Retina (tissue), 1 donor: ENCODE measurements at regions not wholly inside any gene's neighbourhood (a gene's known extent, or its start where the extent isn't known, plus 50 kb on each side); places are given as distances from the start of the nearest gene placed in this dataset.

Experiments used
- DNase-seq: peaks from one replicate; pipeline ENCODE4 v3.0.0-alpha.2; 2016

DNA sequence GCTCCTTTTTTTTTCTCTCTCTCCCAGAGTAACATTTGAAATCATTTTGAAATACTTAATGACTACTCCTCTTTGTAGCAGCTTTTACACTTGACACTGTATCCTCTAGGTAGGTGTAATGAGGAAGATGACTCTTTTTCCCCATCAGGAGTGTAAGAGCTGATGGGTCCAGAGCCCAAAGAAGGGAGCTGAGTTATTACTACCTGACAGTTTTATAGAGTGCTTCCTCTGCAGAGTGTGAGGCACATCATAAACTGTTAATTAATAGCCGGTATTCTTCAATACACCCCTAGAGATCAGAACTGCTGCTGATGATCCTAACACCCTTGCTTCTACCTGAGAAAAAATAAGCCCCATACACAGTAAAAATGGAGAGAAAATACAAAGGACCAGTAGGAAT, 279.8 kb upstream of the SEMA3A start:
- no peak for DNase-seq

- DNase-seq: no peak
Observed at GRCh38 chr7:84471576-84471975, 277.0 kb upstream of the SEMA3A start.

- no peak for DNase-seq
Observed at GRCh38 chr7:84469034-84469433, 274.4 kb upstream of the SEMA3A start.

DNA sequence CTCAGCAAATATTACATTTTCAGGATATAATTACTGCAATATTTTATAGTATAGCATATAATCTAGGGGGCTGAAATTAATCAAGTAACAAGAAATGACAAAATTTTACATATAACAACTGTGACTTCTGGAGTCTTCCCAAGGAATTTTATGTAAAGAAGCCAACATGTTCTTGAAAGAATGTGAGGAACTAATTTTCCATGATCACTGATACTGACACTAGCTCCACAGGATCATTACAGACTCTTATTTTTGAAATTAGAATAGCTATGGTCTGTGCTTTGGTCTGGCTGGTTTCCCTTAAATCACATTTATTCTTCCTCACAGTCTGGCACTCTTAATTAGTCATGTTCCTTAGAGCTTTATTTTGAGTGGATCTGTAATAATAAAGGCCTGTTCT, 267.7 kb upstream of the SEMA3A start:
- DNase-seq: no peak

DNA sequence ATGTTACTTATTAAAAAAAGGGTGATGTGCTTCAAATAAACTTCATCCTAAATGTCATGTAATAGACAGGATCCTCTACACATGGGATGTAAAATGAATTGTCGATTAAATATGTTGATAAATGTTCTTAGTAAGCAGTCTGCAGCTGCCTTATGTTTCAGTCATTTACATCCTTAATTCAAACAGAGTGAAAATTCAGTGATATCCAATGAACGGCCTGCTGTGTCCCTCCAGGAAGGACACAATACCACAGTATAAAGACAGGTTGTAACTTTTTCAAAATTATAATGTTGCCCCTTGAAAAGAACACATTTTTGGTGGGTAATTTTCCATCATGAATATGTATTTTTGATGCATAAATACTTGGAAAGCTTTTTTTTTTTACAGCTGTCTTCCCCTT, 266.5 kb upstream of the SEMA3A start:
- no peak for DNase-seq

DNA sequence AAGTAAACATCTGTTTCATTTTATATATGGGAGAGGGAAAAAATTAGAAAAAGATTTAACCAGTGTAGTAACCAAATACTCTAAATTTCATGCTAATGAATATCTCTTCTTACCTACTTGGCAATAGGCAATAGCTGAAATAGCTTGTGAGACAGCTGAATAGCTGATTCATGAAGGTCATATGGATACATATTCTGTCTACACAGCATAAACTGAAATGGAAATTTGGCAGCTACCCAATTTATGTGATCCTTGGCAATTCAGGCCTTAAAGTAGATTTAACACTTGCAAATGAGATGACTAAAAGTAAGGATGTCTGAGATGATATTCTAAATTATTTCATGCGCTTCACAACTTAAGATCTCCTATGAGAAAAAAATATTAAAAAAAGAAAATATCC, 261.2 kb upstream of the SEMA3A start:
- no peak for DNase-seq

GRCh38 chr7:84454174-84454959, 259.8 kb upstream of the SEMA3A start:
- DNase-seq: no peak

GRCh38 chr7:84452618-84453017, 258.0 kb upstream of the SEMA3A start:
- DNase-seq: no peak

DNA sequence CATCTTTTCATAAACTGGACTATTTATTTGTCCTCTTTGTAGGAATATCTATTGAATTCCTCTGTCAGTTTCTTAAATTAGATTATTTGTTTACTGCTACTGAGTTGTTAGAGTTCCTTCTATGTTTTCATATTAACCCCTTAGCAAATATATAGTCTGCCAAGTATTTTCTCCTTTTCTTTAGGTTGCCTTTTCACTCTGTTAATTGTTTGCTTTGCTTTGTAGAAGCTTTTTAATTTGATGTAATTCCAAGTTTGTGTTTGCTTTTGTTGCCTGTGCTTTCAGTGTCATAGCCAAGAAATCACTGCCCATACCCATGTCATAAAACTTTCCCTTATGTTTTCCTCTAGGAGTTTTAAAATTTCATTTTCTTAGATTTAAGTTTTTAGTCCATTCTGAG, 256.2 kb upstream of the SEMA3A start:
- DNase-seq: no peak

- no peak for DNase-seq
Observed at GRCh38 chr7:84447636-84448293, 253.2 kb upstream of the SEMA3A start.

DNA sequence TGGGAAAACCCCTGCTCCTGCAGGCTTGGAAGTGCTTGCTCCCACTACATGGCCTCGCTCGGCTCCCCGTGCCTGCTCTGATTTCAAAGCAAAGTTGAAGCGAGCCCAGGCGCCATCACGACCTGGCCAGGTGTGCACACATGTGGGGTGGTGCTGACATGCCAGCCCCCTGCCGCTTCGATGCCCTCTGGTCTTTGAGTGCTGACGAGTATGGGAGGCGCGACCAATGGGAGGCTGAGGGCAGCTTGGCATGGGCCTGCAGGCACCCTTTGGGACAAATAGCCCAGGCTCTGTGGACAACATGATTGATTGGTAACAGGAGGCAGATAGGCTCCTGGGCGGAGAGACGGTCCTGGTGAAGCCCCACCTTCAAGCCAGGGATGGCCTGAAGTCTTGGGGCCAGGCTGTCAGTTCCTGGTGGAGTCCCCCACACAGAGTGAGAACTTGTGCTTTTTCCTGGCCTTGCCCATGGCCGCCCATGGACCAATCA, 252.4 kb upstream of the SEMA3A start:
- DNase-seq: no peak

- no peak for DNase-seq
Observed at GRCh38 chr7:84425702-84426259, 231.2 kb upstream of the SEMA3A start.

- DNase-seq: no peak
Observed at GRCh38 chr7:84422790-84423189, 228.2 kb upstream of the SEMA3A start.

DNA sequence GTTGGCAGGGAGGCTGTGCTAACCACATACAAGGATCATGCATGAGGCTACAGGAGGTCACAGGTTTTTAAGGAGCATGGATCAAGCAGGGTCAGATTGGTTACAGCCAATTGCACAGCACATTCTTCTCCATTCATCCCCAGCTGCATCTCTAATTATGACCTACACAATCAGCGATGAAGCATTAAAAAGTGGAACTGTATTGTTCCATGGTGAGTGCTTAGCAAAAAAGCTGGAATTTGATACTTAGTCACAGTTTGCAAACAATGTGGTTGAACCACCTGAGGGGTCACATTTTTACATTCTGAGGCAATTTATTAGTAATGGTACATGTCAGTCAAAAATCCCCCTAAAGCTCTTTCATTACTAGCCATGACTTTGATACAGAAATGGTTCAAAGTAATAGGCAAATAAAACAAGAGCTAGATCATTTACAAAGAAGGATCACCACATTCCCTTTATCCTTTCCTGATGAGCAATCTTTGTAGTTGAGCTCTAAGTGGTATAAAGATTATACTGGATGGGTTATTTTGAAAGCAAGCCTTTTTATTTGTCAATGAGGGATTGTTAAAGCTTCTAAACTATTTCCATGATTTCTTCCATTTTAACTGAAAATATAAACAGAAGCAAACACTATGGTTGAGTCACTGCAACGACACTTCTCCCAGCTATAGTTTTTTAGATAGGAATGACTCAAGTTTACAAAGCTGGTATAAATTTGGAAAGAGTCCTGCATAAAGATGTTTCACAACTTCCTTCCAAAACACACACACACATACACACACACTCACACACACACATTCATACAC, 217.8 kb upstream of the SEMA3A start:
- DNase-seq: peak; percentile 48

DNA sequence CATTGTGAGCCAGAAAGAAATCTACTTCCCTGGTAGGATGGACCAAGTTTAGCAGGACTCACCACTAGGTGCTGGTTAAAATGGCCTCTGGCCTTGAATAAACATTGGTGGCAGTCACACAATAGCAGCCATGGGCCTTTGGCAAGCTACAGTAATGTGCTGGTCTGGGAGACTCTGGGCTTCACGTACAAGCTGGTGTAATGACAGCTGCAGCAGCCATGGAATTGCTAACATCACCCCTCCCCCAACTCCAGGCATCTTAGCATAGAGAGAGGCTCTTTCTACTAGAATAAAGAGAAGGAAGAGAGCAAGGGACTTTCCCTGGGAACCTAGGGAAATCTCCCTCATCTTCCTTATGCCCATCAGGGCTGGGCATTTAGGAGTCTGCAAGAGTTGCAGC, 205.1 kb upstream of the SEMA3A start:
- DNase-seq: no peak

DNA sequence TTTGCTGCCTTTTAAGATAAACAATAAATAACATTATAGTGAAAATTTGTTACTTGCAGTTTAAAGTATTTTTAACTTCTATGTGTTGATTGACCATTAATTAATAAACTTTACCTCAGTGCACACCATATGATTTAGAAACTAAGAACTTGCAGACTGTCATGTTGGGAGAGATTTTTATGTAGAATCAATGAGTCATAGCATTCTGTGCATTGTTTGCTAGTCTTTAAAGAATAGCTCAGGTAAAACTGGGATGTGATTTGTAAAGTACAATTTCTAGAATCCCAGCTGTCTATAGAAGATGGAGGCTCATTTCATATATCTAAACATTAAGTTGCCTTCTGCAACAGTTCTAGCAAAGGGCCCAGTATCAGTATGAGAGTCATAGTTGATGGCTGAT, 199.6 kb upstream of the SEMA3A start:
- DNase-seq: no peak

DNA sequence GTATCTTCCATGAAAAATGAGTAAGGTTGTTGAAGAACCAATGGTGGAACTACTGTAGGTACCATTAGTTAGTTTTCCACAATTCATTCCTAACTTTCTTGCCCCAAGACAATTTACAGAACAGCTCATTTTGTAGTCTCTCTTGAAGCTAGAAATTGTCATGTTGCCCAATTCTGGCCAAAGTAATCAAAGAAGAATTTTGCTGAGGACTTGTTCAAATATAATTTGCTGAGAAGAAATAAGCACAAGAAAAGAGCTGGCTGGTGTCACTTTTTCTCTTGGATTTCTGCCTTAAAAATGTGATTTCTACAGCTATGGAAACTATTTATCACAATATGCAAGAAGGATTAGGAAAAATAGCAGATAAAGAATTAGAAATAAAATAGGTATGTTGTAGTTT, 199.2 kb upstream of the SEMA3A start:
- DNase-seq: no peak

DNA sequence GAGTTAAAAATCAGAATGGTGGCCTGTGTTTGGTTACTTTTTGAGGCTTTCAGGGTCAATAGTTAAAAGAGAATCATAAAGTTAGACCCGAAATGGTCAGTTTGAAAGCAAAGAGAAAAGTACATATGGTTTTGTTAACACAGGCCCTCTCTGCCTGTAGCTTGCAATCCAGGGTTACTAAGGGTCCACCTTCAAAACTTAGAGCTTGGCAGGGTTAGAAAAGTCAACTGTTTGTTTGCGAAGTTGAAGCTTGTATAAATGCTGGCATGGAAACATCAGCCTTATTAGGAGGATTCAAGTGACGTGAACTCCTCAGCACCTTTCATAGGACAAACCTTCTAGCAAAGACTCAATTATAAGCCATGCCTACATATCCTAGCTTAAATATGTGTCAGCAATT, 196.3 kb upstream of the SEMA3A start:
- no peak for DNase-seq

DNA sequence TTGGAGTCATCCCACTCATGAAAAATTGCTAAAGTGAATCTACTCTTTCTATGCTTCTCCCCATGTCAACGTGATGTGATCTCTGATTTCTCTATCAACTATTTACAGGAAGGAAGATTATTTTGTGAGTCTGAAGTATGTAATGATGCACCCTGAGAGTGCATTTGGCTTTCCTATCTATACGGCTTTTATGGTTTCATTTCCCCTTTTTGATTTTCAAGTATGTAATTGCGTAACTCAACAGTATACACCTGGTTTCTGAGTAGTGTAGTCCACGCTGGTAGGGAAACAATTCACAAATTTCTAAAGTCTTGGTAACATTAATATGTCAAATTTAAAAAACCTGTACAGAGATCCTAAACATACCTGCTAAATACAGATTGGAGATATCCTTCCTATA, 194.7 kb upstream of the SEMA3A start:
- DNase-seq: no peak

GRCh38 chr7:84387595-84387994, 193.0 kb upstream of the SEMA3A start:
- DNase-seq: no peak

GRCh38 chr7:84384417-84384816, 189.8 kb upstream of the SEMA3A start:
- no peak for DNase-seq

DNA sequence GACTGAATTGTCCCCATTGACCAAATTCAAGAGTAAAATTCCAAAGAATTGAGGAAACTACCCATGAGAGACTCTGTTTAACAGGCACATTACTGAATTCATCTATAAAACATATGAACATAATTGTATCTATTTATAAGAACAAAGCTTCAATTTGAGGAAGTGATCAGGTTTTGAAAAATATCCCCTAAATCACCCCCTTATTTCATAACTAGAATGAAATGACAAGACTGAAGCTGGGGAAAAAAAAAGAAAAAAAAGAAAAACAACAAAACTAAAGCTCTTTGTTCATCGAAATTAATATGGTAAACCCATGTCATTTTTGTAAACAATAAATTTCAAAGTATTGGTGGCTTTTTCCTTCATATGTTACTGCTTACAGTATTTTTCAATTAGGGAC, 184.9 kb upstream of the SEMA3A start:
- no peak for DNase-seq

- DNase-seq: no peak
Observed at GRCh38 chr7:84372712-84373111, 178.1 kb upstream of the SEMA3A start.
